A549 (cell line): ENCODE measurements at regions not wholly inside any gene's neighbourhood (a gene's known extent, or its start where the extent isn't known, plus 50 kb on each side); places are given as distances from the start of the nearest gene placed in this dataset.

ENCODE experiments used
- EP300 ChIP-seq, 2 experiments: fragments of >200 bp; sonication (Bioruptor Twin); formaldehyde crosslinking; IDR thresholded peaks; 2 replicates in 1 of 2; 3 replicates in 1 of 2; pipeline ENCODE4 v1.6.1; 2016 to 2017
- JUN ChIP-seq, 2 experiments: fragments of >200 bp; sonication (Bioruptor Twin); formaldehyde crosslinking; IDR thresholded peaks; 2 replicates in 1 of 2; 3 replicates in 1 of 2; pipeline ENCODE4 v1.6.1; 2016 to 2017
- PBX3 ChIP-seq: IDR thresholded peaks from 2 replicates; pipeline ENCODE4 v1.6.1; 2012
- POLR2A ChIP-seq: IDR thresholded peaks from 2 replicates; pipeline ENCODE4 v1.6.1; 2012; ENCODE audit warnings: mild to moderate bottlenecking, low read length
- TF ChIP-seq, protein P1 (sequence below): fragments of >200 bp; sonication (Bioruptor Twin); formaldehyde crosslinking; IDR thresholded peaks from 3 replicates; pipeline ENCODE4 v1.5.1; 2016

DNA sequence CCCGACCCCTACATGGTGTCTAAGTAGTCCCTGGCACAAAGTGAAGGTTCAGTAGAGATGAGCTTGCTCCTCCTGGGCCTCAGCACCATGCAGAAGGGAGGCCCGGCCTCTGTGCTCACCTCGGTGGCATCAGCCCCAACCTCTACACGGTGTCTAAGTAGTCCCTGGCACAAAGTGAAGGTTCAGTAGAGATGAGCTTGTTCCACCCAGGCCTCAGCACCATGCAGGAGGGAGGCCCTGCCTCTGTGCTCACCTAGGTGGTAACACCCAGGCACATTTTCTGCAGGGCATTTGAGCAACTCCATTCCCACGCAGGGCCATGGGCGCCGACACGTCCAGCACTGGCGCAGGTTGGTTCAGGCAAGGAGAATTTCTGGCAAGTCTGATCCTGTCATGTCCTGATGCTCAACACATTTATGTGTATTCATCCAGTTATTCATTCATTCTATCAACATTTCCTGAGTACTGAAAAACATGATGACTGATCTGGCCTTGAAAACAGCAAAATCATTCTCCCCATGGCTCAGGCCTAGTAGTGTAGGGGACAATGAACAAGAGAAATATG, 408.2 kb upstream of the MYT1L start:
- TF ChIP-seq POLR2A (no peak), EP300 (IDR thresholded peaks at IDR 0.05) (no peak), PBX3 (no peak), JUN (IDR thresholded peaks at IDR 0.05) (no peak)
- TF ChIP-seq, protein P1, sequence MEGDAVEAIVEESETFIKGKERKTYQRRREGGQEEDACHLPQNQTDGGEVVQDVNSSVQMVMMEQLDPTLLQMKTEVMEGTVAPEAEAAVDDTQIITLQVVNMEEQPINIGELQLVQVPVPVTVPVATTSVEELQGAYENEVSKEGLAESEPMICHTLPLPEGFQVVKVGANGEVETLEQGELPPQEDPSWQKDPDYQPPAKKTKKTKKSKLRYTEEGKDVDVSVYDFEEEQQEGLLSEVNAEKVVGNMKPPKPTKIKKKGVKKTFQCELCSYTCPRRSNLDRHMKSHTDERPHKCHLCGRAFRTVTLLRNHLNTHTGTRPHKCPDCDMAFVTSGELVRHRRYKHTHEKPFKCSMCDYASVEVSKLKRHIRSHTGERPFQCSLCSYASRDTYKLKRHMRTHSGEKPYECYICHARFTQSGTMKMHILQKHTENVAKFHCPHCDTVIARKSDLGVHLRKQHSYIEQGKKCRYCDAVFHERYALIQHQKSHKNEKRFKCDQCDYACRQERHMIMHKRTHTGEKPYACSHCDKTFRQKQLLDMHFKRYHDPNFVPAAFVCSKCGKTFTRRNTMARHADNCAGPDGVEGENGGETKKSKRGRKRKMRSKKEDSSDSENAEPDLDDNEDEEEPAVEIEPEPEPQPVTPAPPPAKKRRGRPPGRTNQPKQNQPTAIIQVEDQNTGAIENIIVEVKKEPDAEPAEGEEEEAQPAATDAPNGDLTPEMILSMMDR: no peak
